A549 (cell line): ENCODE measurements at regions not wholly inside any gene's neighbourhood (a gene's known extent, or its start where the extent isn't known, plus 50 kb on each side); places are given as distances from the start of the nearest gene placed in this dataset.
A peak's percentile ranks its signal among the peaks of the same experiment; 100 is the strongest.

Experiments
- ATOH8 ChIP-seq: fragments of 250-450 bp; sonication (Bioruptor Pico); IDR thresholded peaks from 2 replicates; pipeline ENCODE4 v1.5.0; 2020; ENCODE audit warnings: low read depth, mild to moderate bottlenecking, moderate library complexity
- CEBPB ChIP-seq, 2 experiments: fragments of >200 bp in 1 of 2; sonication (Bioruptor Twin) in 1 of 2; formaldehyde crosslinking in 1 of 2; IDR thresholded peaks; 2 replicates each; pipeline ENCODE4 v1.6.1; 2012 to 2016
- CHD4 ChIP-seq: fragments of 200-600 bp; sonication (generic); IDR thresholded peaks from 2 replicates; pipeline ENCODE4 v1.6.1; 2016; ENCODE audit warnings: antibody characterized with exemption, mild to moderate bottlenecking, borderline replicate concordance
- CTCF ChIP-seq: fragments of >200 bp; sonication (Bioruptor Twin); formaldehyde crosslinking; IDR thresholded peaks from 3 replicates; pipeline ENCODE4 v1.5.1; 2016
- EHMT2 ChIP-seq: fragments of 200-600 bp; sonication (generic); IDR thresholded peaks from 2 replicates; pipeline ENCODE4 v1.6.1; 2016; ENCODE audit warnings: antibody characterized with exemption, low read depth, mild to moderate bottlenecking, moderate library complexity
- FOSB ChIP-seq: fragments of 250-450 bp; sonication (Bioruptor Pico); IDR thresholded peaks from 2 replicates; pipeline ENCODE4 v1.5.0; 2020; ENCODE audit warnings: mild to moderate bottlenecking, moderate library complexity
- FOSL2 ChIP-seq, 2 experiments: fragments of 450-650 bp in 1 of 2; fragments of >200 bp in 1 of 2; sonication (Bioruptor Twin) in 1 of 2; formaldehyde crosslinking; IDR thresholded peaks; 2 replicates each; pipeline versions ENCODE4 v1.5.0 to v1.6.1; 2016 to 2020; ENCODE audit warnings: mild to moderate bottlenecking in 1 of 2, moderate library complexity in 1 of 2
- HDAC2 ChIP-seq: fragments of 200-600 bp; sonication (generic); IDR thresholded peaks from 2 replicates; pipeline ENCODE4 v1.6.1; 2016
- HES2 ChIP-seq: fragments of >200 bp; sonication (Bioruptor Twin); formaldehyde crosslinking; IDR thresholded peaks from 2 replicates; pipeline ENCODE4 v1.6.1; 2016
- HOXA7 ChIP-seq: fragments of 250-450 bp; sonication (Bioruptor Pico); IDR thresholded peaks from 2 replicates; pipeline ENCODE4 v1.5.0; 2020; ENCODE audit warnings: mild to moderate bottlenecking, moderate library complexity
- JUN ChIP-seq, 2 experiments: fragments of >200 bp; sonication (Bioruptor Twin); formaldehyde crosslinking; IDR thresholded peaks; 2 replicates in 1 of 2; 3 replicates in 1 of 2; pipeline ENCODE4 v1.6.1; 2016 to 2017
- JUNB ChIP-seq: fragments of >200 bp; sonication (Bioruptor Twin); formaldehyde crosslinking; IDR thresholded peaks from 2 replicates; pipeline ENCODE4 v1.6.1; 2016
- MAX ChIP-seq: IDR thresholded peaks from 2 replicates; pipeline ENCODE4 v1.6.1; 2012
- MYC ChIP-seq: IDR thresholded peaks from 2 replicates; pipeline ENCODE4 v1.6.1; 2012; ENCODE audit warnings: mild to moderate bottlenecking, inconsistent platforms, low read length, improper control_type of control experiment, borderline replicate concordance
- NR3C1 ChIP-seq: fragments of >200 bp; sonication (Bioruptor Twin); formaldehyde crosslinking; IDR thresholded peaks from 3 replicates; pipeline ENCODE4 v1.6.1; 2017
- POLR2A ChIP-seq: IDR thresholded peaks from 2 replicates; pipeline ENCODE4 v1.6.1; 2012; ENCODE audit warnings: mild to moderate bottlenecking, low read length
- RARB ChIP-seq: fragments of 250-450 bp; sonication (Bioruptor Pico); IDR thresholded peaks from 2 replicates; pipeline ENCODE4 v1.8.0; 2021; ENCODE audit warnings: mild to moderate bottlenecking, moderate library complexity
- SMC3 ChIP-seq: fragments of >200 bp; sonication (Bioruptor Twin); formaldehyde crosslinking; IDR thresholded peaks from 3 replicates; pipeline ENCODE4 v1.6.1; 2018; ENCODE audit warnings: inconsistent platforms
- TFCP2L1 ChIP-seq: fragments of 250-450 bp; sonication (Bioruptor Pico); IDR thresholded peaks from 2 replicates; pipeline ENCODE4 v1.5.0; 2021; ENCODE audit warnings: mild to moderate bottlenecking
- USF2 ChIP-seq: fragments of 450-650 bp; IDR thresholded peaks from 2 replicates; pipeline ENCODE4 v1.6.1; 2014; ENCODE audit warnings: antibody characterized with exemption
- ZFP36 ChIP-seq: fragments of 450-650 bp; IDR thresholded peaks from 2 replicates; pipeline ENCODE4 v1.6.1; 2014; ENCODE audit warnings: borderline replicate concordance; ENCODE audit not compliant: partially characterized antibody
- TF ChIP-seq, protein P1 (sequence below): fragments of 250-450 bp; sonication (Bioruptor Pico); IDR thresholded peaks from 2 replicates; pipeline ENCODE4 v1.5.0; 2021; ENCODE audit warnings: mild to moderate bottlenecking, moderate library complexity, borderline replicate concordance
- TF ChIP-seq, protein P2 (sequence below): IDR thresholded peaks from 2 replicates; pipeline ENCODE4 v1.6.1; 2012; ENCODE audit warnings: low read depth, borderline replicate concordance

GRCh38 chr5:17113174-17113958, 104.1 kb upstream of the BASP1 start (continued):
- TF ChIP-seq, protein P1, sequence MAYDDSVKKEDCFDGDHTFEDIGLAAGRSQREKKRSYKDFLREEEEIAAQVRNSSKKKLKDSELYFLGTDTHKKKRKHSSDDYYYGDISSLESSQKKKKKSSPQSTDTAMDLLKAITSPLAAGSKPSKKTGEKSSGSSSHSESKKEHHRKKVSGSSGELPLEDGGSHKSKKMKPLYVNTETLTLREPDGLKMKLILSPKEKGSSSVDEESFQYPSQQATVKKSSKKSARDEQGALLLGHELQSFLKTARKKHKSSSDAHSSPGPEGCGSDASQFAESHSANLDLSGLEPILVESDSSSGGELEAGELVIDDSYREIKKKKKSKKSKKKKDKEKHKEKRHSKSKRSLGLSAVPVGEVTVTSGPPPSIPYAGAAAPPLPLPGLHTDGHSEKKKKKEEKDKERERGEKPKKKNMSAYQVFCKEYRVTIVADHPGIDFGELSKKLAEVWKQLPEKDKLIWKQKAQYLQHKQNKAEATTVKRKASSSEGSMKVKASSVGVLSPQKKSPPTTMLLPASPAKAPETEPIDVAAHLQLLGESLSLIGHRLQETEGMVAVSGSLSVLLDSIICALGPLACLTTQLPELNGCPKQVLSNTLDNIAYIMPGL: no peak
- peak; percentile 49; the same call in 1 of the 2 replicates for TF ChIP-seq HOXA7 (CRISPR knock-in tag)
- TF ChIP-seq CTCF: no peak
- no peak for TF ChIP-seq FOSB (CRISPR knock-in tag)
- peak; percentile 55 to 74; a peak in 4 of 5 replicates for TF ChIP-seq JUN (IDR thresholded peaks at IDR 0.05)
- TF ChIP-seq HDAC2: no peak
- TF ChIP-seq JUNB: peak; percentile 81
- TF ChIP-seq RARB: peak; percentile 92; the same call in 1 of the 2 replicates
- TF ChIP-seq POLR2A: no peak
- no peak for TF ChIP-seq TFCP2L1 (CRISPR knock-in tag)
- TF ChIP-seq SMC3: peak; percentile 27; the same call in 2 of the 3 replicates
- peak; percentile 85 for TF ChIP-seq MAX
- TF ChIP-seq NR3C1: no peak
- no peak for TF ChIP-seq CHD4
- TF ChIP-seq HES2: no peak
- TF ChIP-seq EHMT2: no peak
- TF ChIP-seq USF2: no peak
- TF ChIP-seq ATOH8 (CRISPR knock-in tag): no peak
- peak; percentile 83 to 92 for TF ChIP-seq CEBPB (IDR thresholded peaks at IDR 0.05)
- no peak for TF ChIP-seq MYC
- TF ChIP-seq, protein P2, sequence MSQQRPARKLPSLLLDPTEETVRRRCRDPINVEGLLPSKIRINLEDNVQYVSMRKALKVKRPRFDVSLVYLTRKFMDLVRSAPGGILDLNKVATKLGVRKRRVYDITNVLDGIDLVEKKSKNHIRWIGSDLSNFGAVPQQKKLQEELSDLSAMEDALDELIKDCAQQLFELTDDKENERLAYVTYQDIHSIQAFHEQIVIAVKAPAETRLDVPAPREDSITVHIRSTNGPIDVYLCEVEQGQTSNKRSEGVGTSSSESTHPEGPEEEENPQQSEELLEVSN: no peak
- TF ChIP-seq FOSL2 (IDR thresholded peaks at IDR 0.05): no peak
- TF ChIP-seq FOSL2 (CRISPR knock-in tag; IDR thresholded peaks at IDR 0.05): peak; percentile 79
- TF ChIP-seq ZFP36: no peak
